Gastrocnemius medialis (tissue), 4 donors: ENCODE measurements at regions not wholly inside any gene's neighbourhood (a gene's known extent, or its start where the extent isn't known, plus 50 kb on each side); places are given as distances from the start of the nearest gene placed in this dataset.

Experiments
- POLR2A ChIP-seq, 2 donors: fragments of 450-650 bp; IDR thresholded peaks; one replicate each; pipeline ENCODE4 v1.6.1; 2017; ENCODE audit warnings: antibody characterized with exemption in 2 of 2, mild to moderate bottlenecking in 2 of 2, moderate library complexity in 2 of 2
- TF ChIP-seq, protein P1 (sequence below), 5 experiments: fragments of 450-650 bp in 3 of 5; fragments of 200-600 bp in 2 of 5; sonication (generic) in 2 of 5; IDR thresholded peaks in 4 of 5; conservative IDR thresholded peaks in 1 of 5; 1 replicate in 4 of 5; 2 replicates in 1 of 5; pipeline ENCODE4 v1.5.1; 2016 to 2019; ENCODE audit warnings: antibody characterized with exemption in 5 of 5, mild to moderate bottlenecking in 3 of 5, moderate library complexity in 3 of 5

DNA sequence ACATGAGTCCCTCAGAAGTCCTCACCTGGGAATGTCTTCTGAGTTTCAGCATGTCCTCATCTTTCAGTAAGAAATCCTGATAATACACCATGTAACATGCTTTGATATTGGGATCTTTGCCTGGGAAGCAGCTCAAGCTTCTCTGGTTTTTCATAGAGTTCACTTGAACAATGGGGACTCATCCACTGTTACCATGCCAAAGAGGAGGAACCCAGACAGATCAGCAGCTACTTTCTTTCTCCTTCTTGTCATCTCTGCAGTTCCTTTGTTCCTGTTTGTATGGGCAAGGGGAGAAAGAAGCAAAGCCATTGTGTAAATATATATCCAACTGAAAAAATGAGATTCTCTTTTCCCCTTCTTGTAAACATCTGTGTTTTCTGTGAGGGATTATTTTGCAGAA is 450.6 kb upstream of the HS3ST5 start:
- TF ChIP-seq, protein P1, sequence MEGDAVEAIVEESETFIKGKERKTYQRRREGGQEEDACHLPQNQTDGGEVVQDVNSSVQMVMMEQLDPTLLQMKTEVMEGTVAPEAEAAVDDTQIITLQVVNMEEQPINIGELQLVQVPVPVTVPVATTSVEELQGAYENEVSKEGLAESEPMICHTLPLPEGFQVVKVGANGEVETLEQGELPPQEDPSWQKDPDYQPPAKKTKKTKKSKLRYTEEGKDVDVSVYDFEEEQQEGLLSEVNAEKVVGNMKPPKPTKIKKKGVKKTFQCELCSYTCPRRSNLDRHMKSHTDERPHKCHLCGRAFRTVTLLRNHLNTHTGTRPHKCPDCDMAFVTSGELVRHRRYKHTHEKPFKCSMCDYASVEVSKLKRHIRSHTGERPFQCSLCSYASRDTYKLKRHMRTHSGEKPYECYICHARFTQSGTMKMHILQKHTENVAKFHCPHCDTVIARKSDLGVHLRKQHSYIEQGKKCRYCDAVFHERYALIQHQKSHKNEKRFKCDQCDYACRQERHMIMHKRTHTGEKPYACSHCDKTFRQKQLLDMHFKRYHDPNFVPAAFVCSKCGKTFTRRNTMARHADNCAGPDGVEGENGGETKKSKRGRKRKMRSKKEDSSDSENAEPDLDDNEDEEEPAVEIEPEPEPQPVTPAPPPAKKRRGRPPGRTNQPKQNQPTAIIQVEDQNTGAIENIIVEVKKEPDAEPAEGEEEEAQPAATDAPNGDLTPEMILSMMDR (IDR thresholded peaks at IDR 0.05 in 4 of 5, conservative IDR thresholded peaks at IDR 0.05 in 1 of 5) = no peak
- TF ChIP-seq POLR2A (IDR thresholded peaks at IDR 0.05) = no peak
